ENCODE measurements at regions not wholly inside any gene's neighbourhood (a gene's known extent, or its start where the extent isn't known, plus 50 kb on each side); places are given as distances from the start of the nearest gene placed in this dataset.

GRCh38 chr20:4437131-4437530, 188.0 kb upstream of the ADRA1D start:
- TF ChIP-seq RARB (CRISPR knock-in tag; IDR thresholded peaks at IDR 0.05) (no peak), ZFP30 (CRISPR knock-in tag; IDR thresholded peaks at IDR 0.05) (no peak), CSRNP3 (CRISPR knock-in tag; IDR thresholded peaks at IDR 0.05) (no peak), ARNTL (CRISPR knock-in tag; IDR thresholded peaks at IDR 0.05; ENCODE audit: borderline replicate concordance, low read depth) (no peak), PATZ1 (CRISPR knock-in tag; IDR thresholded peaks at IDR 0.05; ENCODE audit: borderline replicate concordance) (no peak)
